Right lobe of liver (tissue), 4 donors: ENCODE measurements at regions not wholly inside any gene's neighbourhood (a gene's known extent, or its start where the extent isn't known, plus 50 kb on each side); places are given as distances from the start of the nearest gene placed in this dataset.

ENCODE experiments used
- POLR2A ChIP-seq: fragments of 450-650 bp; IDR thresholded peaks from one replicate; pipeline ENCODE4 v1.6.1; 2017; ENCODE audit warnings: antibody characterized with exemption, mild to moderate bottlenecking
- TF ChIP-seq, protein P1 (sequence below), 4 donors: fragments of 200-600 bp in 3 of 4; fragments of 450-650 bp in 1 of 4; IDR thresholded peaks; one replicate each; pipeline versions ENCODE4 v1.5.1 to v1.8.0; 2016 to 2022; ENCODE audit warnings: antibody characterized with exemption in 4 of 4, mild to moderate bottlenecking in 2 of 4
- donor health status: DM: no; HTN: no; CAD: no.
- donor health status: DM: no; HTN: no; CAD: no.
- donor health status: DM: no; HTN: yes; CAD: no.

DNA sequence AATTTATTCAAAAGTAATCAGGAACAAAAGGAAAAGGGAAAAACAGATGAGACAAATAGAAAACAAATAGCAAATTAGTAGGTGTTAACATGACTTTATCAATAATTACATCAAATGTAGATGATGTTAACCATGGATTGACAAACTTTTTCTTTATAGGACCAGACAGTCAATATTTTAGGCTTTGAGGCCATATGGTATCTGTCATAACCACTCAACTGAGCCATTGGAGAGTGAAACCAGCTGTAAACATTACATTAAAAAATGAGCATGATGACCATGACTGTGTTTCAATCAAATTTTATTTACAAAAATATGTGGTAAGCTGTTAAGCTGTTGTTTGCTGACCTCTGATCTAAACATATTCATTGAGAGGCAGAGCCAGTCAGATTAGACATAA lies 118.5 kb upstream of the NWD2 start:
- TF ChIP-seq, protein P1, sequence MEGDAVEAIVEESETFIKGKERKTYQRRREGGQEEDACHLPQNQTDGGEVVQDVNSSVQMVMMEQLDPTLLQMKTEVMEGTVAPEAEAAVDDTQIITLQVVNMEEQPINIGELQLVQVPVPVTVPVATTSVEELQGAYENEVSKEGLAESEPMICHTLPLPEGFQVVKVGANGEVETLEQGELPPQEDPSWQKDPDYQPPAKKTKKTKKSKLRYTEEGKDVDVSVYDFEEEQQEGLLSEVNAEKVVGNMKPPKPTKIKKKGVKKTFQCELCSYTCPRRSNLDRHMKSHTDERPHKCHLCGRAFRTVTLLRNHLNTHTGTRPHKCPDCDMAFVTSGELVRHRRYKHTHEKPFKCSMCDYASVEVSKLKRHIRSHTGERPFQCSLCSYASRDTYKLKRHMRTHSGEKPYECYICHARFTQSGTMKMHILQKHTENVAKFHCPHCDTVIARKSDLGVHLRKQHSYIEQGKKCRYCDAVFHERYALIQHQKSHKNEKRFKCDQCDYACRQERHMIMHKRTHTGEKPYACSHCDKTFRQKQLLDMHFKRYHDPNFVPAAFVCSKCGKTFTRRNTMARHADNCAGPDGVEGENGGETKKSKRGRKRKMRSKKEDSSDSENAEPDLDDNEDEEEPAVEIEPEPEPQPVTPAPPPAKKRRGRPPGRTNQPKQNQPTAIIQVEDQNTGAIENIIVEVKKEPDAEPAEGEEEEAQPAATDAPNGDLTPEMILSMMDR (IDR thresholded peaks at IDR 0.05): no peak
- no peak for TF ChIP-seq POLR2A
